ENCODE measurements at regions not wholly inside any gene's neighbourhood (a gene's known extent, or its start where the extent isn't known, plus 50 kb on each side); places are given as distances from the start of the nearest gene placed in this dataset.

DNA sequence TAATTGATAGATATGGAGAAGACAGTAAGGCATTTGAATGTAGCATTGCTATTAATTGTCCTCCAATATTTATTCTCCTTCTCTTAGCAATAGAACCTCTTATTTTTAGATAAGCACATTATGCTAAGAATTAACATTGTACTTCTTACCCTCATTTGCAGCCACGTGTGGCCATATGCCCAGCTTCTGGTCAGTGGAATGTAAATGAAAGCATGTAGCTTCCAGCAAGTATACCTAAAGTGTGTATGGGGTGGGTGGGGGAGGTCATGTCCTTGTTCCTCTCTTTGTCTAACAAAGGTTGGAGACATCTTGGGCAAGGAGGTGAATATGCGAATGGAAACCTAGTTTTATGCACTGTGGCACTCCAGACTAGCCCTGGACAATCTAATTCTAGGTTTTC is 133.6 kb upstream of the HMCN1 start:
- no peaks in the 10 kb centered on the region for H3K9me3 ChIP-seq (ENCODE audit: insufficient read depth, low read depth, low read length)
- no peak overlapping the region for H3K9ac ChIP-seq (ENCODE audit: low read depth, low read length)
- no peak overlapping the region for H3K4me3 ChIP-seq (ENCODE audit: low read length)
- no peaks in the 10 kb centered on the region for H3K36me3 ChIP-seq (ENCODE audit: insufficient read depth, low read depth, low read length)
- no peaks in the 10 kb centered on the region for H3K27me3 ChIP-seq (ENCODE audit: insufficient read depth, low read length)
- H3K4me1 ChIP-seq (ENCODE audit: insufficient read depth, low read length): no peaks in the 10 kb centered on the region
- H3K27ac ChIP-seq (ENCODE audit: low read length): no peak overlapping the region

DNA sequence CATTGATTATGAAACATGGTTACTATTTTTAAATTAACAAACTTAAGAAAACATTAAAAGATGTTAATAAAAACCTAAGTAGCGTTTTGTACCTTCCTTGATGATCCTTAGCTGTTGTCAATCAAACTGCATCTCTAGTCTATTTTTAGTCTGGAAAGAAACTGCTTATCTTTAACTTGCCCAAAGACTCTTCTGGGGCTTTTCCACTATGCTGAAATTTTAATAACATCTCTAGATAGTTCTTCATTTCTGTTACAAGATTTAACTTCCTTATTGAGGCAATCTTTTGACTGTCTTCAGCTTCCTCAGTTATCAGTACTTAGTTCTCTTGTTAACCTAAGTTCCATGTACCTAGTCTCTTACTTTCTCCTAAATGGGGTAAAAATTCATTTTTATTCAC is 135.9 kb upstream of the HMCN1 start:
- Histone ChIP-seq H3K9me3 (ENCODE audit: insufficient read depth, low read depth, low read length) (no peaks in the 10 kb centered on the region), H3K27ac (ENCODE audit: low read length) (no peak overlapping the region), H3K27me3 (ENCODE audit: insufficient read depth, low read length) (no peaks in the 10 kb centered on the region), H3K4me1 (ENCODE audit: insufficient read depth, low read length) (peaks cover 3% of the 10 kb centered on the region; the same call in 1 of the 2 replicates), H3K4me3 (ENCODE audit: low read length) (no peak overlapping the region), H3K9ac (ENCODE audit: low read depth, low read length) (no peak overlapping the region), H3K36me3 (ENCODE audit: insufficient read depth, low read depth, low read length) (no peaks in the 10 kb centered on the region)

DNA sequence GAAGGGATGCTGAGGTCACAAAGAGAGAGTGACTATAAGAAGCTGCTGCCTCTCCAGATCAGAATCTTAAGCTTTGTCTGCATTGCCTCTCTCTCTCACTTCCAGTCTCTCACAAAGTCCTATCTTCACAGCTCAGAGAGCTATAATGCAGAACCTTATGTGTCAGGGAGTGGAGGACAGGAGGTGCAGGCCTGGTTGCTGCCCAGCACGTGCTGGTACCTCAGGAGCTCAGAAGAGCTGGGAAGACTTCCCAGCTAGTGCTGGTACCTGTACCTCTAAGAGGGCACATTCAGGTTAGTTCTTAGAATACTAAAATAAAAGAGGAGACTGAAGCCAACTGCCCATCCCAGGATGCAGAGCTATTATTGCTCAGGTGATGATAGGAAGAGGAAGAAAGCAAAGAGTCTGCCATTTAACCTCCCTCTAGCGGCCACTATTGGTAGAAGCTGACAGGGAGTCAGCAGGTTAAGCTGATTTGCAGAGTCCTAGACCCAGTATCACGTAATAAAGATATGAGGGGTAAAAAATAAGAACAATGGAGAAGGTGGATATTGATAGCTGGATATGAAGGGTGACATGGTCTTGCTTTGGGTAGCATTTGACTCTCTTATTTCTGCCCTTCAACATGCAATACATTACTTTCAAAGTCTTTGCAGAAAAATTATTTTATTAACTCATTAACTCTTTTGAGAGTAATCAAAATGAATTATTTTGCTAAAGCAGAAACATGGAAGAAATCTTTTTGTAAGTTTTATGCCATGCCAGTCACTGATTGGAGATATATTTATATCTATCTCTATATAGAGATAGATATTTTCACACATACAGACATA is 138.1 kb upstream of the HMCN1 start:
- Histone ChIP-seq H3K9me3 (ENCODE audit: insufficient read depth, low read depth, low read length) (no peaks in the 10 kb centered on the region), H3K4me1 (ENCODE audit: insufficient read depth, low read length) (peaks cover 3% of the 10 kb centered on the region; the same call in 1 of the 2 replicates), H3K27ac (ENCODE audit: low read length) (no peak overlapping the region), H3K4me3 (ENCODE audit: low read length) (no peak overlapping the region), H3K9ac (ENCODE audit: low read depth, low read length) (no peak overlapping the region), H3K27me3 (ENCODE audit: insufficient read depth, low read length) (no peaks in the 10 kb centered on the region), H3K36me3 (ENCODE audit: insufficient read depth, low read depth, low read length) (no peaks in the 10 kb centered on the region)

DNA sequence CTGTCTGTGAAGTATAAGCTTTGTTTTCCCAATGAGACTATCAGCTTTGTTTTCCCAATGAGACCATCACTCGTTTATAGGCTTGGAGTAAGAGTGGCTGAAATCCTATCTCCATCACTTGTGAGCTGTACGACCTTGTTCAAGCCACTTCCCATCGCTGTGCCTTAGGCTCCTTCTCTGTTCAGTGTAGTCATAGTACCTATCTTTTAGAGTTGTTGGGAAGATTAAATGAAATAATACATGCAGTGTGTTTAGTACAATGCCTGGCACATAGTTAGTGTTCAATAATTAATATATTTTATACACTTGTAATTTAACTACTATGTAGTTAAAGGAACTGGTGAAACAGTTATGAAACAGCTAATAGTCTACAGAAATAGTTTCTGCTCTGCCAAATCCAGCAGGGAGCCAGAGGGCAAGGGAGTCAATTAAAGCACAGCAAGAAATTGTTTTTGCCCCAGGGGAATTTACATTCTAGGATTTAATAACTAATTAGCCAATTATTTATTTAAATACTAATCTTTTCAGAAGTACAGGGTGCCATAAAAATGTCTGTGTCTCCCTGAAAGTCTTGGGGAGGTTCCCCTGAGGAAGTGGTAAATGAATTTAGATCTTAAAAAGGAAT is 139.3 kb upstream of the HMCN1 start:
- Histone ChIP-seq H3K9ac (ENCODE audit: low read depth, low read length) (no peak overlapping the region), H3K27ac (ENCODE audit: low read length) (no peak overlapping the region), H3K9me3 (ENCODE audit: insufficient read depth, low read depth, low read length) (no peaks in the 10 kb centered on the region)

DNA sequence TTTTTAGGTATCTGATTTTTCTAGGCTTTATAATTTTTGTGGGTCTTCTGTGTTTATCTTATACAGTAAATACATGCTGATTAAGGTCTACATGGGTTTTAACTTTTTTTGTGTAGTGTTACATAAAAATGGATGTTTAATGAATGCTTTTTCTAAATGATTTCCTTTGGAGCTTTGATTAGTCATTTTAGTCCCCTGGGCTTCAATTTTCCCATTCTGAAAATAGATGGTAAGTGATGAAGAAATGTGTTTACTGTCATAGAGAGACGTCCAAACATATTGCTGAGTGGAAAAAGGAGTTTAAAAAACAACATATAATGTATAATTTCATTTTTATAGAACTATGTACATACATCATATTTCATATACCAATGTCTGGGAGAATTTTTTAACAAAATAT is 140.9 kb upstream of the HMCN1 start:
- no peaks in the 10 kb centered on the region for H3K9me3 ChIP-seq (ENCODE audit: insufficient read depth, low read depth, low read length)
- no peaks in the 10 kb centered on the region for H3K27me3 ChIP-seq (ENCODE audit: insufficient read depth, low read length)
- H3K4me3 ChIP-seq (ENCODE audit: low read length): no peak overlapping the region
- no peak overlapping the region for H3K27ac ChIP-seq (ENCODE audit: low read length)
- H3K4me1 ChIP-seq (ENCODE audit: insufficient read depth, low read length): peaks cover 3% of the 10 kb centered on the region; the same call in 1 of the 2 replicates
- H3K9ac ChIP-seq (ENCODE audit: low read depth, low read length): no peak overlapping the region
- H3K36me3 ChIP-seq (ENCODE audit: insufficient read depth, low read depth, low read length): no peaks in the 10 kb centered on the region

More for the DNA sequence above, 139.3 kb upstream of the HMCN1 start:
- H3K4me1 ChIP-seq (ENCODE audit: insufficient read depth, low read length): peaks cover 3% of the 10 kb centered on the region; the same call in 1 of the 2 replicates
- H3K4me3 ChIP-seq (ENCODE audit: low read length): no peak overlapping the region
- H3K27me3 ChIP-seq (ENCODE audit: insufficient read depth, low read length): no peaks in the 10 kb centered on the region
- H3K36me3 ChIP-seq (ENCODE audit: insufficient read depth, low read depth, low read length): no peaks in the 10 kb centered on the region

DNA sequence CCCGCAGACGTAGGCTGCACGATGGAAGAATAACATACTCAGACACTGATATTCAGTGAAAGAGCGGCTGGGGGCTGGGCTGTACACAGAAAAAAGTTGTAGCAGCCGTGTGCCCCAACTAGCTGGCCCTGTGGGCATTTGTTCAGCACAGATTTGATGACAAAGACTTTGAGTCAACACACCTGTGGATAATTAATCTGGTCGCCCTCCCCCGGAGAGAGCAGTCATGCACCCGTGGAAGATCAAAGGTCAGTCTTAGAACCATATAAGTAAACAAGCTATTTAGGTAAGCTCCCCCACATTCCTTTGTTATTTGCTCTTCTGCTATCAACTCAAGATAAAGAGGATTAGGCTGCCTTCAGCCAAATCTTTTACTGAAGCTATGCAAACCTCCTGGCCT is 148.4 kb upstream of the HMCN1 start:
- peaks cover 35% of the 10 kb centered on the region for H3K9me3 ChIP-seq (ENCODE audit: insufficient read depth, low read depth, low read length)

DNA sequence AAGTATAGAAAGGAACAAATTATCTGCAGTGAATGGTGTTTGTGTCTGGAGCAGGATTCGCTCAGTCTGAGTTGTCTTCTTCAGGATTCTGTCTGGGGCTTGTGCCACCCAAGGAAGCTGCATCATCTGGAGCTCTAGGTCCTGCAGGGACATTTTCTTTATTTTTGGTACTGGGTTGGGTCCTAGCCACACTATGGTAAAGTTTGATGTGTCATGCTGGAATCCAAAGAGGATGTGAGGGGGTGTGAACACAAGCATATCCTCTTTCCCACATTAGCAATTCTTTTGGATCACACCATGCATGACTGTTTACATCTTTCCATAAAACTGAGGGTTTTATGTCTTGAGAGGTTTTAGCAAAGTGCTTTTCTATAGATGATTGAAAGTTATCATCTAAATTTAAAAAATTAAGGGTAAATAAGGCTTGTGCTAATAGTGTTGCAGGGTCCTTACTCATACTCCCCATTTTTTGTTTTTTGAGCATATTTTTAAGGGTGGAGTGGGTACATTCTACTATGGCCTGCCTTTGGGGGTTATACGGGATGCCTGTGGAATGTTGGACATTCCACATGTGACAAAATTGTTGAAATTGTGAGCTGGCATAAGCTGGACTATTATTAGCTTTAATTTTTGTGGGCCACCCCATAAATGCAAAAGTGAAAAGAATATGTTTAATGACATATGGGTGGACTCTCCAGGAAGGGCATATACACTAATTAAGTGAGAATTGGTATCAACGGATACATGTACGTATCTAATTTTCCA is 152.0 kb upstream of the HMCN1 start:
- Histone ChIP-seq H3K4me3 (ENCODE audit: low read length) (no peak overlapping the region), H3K36me3 (ENCODE audit: insufficient read depth, low read depth, low read length) (no peaks in the 10 kb centered on the region), H3K9ac (ENCODE audit: low read depth, low read length) (no peak overlapping the region), H3K27me3 (ENCODE audit: insufficient read depth, low read length) (no peaks in the 10 kb centered on the region), H3K27ac (ENCODE audit: low read length) (no peak overlapping the region), H3K4me1 (ENCODE audit: insufficient read depth, low read length) (no peaks in the 10 kb centered on the region), H3K9me3 (ENCODE audit: insufficient read depth, low read depth, low read length) (peaks cover 52% of the 10 kb centered on the region)

More for the DNA sequence above, 148.4 kb upstream of the HMCN1 start:
- Histone ChIP-seq H3K27me3 (ENCODE audit: insufficient read depth, low read length) (no peaks in the 10 kb centered on the region), H3K4me1 (ENCODE audit: insufficient read depth, low read length) (no peaks in the 10 kb centered on the region), H3K36me3 (ENCODE audit: insufficient read depth, low read depth, low read length) (no peaks in the 10 kb centered on the region), H3K9ac (ENCODE audit: low read depth, low read length) (no peak overlapping the region), H3K27ac (ENCODE audit: low read length) (no peak overlapping the region), H3K4me3 (ENCODE audit: low read length) (no peak overlapping the region)

DNA sequence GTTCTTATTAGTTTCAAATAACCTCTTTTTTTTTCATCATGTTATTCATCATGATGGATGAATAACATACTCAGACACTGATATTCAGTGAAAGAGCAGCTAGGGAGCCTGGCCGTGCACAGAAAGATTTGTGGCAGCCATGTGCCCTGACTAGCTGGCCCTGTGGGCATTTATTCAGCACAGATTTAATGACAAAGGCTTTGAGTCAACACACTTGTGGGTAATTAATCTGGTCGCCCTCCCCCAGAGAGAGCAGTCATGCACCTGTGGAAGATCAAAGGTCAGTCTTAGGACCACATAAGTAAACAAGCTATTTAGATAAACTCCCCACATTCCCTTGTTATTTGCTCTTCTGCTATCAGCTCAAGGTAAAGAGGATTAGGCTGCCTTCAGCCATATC is 153.2 kb upstream of the HMCN1 start:
- Histone ChIP-seq H3K4me3 (ENCODE audit: low read length) (no peak overlapping the region), H3K9ac (ENCODE audit: low read depth, low read length) (no peak overlapping the region), H3K27me3 (ENCODE audit: insufficient read depth, low read length) (no peaks in the 10 kb centered on the region), H3K36me3 (ENCODE audit: insufficient read depth, low read depth, low read length) (no peaks in the 10 kb centered on the region), H3K27ac (ENCODE audit: low read length) (no peak overlapping the region), H3K9me3 (ENCODE audit: insufficient read depth, low read depth, low read length) (peaks cover 50% of the 10 kb centered on the region), H3K4me1 (ENCODE audit: insufficient read depth, low read length) (no peaks in the 10 kb centered on the region)

DNA sequence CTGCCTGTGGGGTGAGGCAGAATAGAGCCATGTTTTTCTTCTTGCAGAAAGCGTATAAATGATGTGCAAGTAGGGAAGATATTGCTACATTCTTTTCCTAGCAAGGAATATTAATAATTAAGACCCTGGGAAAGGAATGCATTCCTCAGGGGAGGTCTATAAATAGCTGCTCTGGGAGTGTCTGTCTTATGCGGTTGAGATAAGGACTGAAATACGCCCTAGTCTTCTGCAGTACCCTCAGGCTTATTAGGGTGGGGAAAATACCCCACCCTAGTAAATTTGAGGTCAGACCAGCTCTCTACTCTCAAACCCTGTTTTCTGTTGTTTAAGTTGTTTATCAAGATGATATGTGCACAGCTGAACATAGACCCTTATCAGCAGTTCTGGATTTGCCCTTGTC is 155.9 kb upstream of the HMCN1 start:
- Histone ChIP-seq H3K27ac (ENCODE audit: low read length) (no peak overlapping the region), H3K4me3 (ENCODE audit: low read length) (no peak overlapping the region), H3K9ac (ENCODE audit: low read depth, low read length) (no peak overlapping the region), H3K36me3 (ENCODE audit: insufficient read depth, low read depth, low read length) (no peaks in the 10 kb centered on the region), H3K4me1 (ENCODE audit: insufficient read depth, low read length) (no peaks in the 10 kb centered on the region; the same call in 1 of the 2 replicates), H3K9me3 (ENCODE audit: insufficient read depth, low read depth, low read length) (peaks cover 33% of the 10 kb centered on the region), H3K27me3 (ENCODE audit: insufficient read depth, low read length) (no peaks in the 10 kb centered on the region)

DNA sequence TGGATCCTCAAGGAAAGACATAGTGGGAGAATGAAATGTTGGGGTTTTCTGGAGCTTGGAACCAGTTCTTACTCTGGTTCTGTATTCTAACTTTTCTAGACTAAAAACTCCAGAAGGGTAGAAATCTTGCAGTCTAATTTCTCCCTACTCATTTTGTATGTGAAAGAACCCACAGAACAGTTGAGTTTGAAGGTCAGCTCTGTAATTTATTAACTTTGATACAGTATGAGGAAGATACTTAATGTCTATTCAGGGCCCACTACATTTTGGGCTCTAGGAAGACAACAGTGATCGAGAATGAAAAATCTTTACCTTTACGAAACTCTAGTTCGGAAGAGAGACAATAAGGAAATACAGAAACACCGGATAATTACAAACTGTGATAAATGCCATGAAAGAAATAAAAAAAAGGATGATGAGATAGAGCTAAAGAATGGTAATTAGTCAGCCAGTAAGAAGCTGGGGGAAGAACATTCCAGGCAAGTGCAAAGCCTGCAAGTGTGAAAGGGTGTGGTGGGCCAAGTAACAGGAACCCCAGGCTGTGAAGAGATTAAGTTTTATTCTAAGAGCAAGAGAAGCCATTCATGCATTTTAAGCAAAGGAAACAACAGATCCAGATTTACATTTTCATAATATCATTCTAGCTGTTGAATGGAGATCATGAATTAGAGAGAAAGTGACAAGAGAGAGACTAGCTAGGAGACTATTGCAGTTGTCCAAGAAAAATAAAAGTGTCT is 159.9 kb upstream of the HMCN1 start:
- H3K4me3 ChIP-seq (ENCODE audit: low read length): no peak overlapping the region
- H3K36me3 ChIP-seq (ENCODE audit: insufficient read depth, low read depth, low read length): no peaks in the 10 kb centered on the region
- H3K4me1 ChIP-seq (ENCODE audit: insufficient read depth, low read length): no peaks in the 10 kb centered on the region; the same call in 1 of the 2 replicates
- peaks cover 9% of the 10 kb centered on the region for H3K9me3 ChIP-seq (ENCODE audit: insufficient read depth, low read depth, low read length)
- no peak overlapping the region for H3K27ac ChIP-seq (ENCODE audit: low read length)
- H3K27me3 ChIP-seq (ENCODE audit: insufficient read depth, low read length): no peaks in the 10 kb centered on the region
- H3K9ac ChIP-seq (ENCODE audit: low read depth, low read length): no peak overlapping the region

DNA sequence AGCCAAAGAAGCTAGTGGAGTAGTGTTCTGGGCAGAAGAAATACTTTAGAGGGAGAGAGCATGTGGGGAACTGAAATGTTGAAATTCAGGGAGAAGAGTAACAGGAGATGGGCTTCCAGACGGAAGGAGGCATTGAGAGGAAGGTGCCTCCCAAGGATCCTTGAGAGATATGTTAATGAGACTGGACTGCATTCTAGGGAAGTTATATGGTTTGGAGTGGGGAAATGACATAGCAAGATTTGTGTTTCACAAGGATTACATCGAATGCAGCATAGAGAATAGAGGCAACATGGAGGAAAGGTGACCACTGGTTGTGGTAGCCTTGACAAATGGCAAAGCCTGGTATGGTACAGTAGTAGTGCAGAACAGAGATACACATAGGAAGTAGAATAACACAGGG is 160.5 kb upstream of the HMCN1 start:
- Histone ChIP-seq H3K4me3 (ENCODE audit: low read length) (no peak overlapping the region), H3K4me1 (ENCODE audit: insufficient read depth, low read length) (no peaks in the 10 kb centered on the region; the same call in 1 of the 2 replicates), H3K27me3 (ENCODE audit: insufficient read depth, low read length) (no peaks in the 10 kb centered on the region), H3K9me3 (ENCODE audit: insufficient read depth, low read depth, low read length) (peaks cover 7% of the 10 kb centered on the region), H3K27ac (ENCODE audit: low read length) (no peak overlapping the region), H3K9ac (ENCODE audit: low read depth, low read length) (no peak overlapping the region), H3K36me3 (ENCODE audit: insufficient read depth, low read depth, low read length) (no peaks in the 10 kb centered on the region)
